ENCODE measurements at regions not wholly inside any gene's neighbourhood (a gene's known extent, or its start where the extent isn't known, plus 50 kb on each side); places are given as distances from the start of the nearest gene placed in this dataset.

DNA sequence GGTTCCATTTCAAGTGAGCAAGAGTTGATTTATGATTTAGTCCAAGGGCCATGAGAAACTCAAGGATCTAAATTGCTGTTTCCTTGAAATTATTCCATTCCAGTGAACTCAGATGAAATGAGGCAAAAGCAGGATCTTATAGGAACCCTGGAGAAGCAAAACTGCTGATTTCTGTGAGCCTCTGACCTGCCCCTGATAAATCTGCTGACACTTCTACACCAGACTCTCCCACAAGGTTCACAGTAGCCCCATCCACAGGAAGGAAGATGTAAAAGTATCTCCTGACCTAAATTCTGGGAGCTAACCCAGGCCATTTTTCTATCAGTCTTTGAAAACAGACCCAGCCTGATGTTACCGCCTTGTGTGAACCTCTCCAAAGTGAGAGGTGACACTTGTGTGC is 987.6 kb upstream of the AUTS2 start:
- TF ChIP-seq, protein P1, sequence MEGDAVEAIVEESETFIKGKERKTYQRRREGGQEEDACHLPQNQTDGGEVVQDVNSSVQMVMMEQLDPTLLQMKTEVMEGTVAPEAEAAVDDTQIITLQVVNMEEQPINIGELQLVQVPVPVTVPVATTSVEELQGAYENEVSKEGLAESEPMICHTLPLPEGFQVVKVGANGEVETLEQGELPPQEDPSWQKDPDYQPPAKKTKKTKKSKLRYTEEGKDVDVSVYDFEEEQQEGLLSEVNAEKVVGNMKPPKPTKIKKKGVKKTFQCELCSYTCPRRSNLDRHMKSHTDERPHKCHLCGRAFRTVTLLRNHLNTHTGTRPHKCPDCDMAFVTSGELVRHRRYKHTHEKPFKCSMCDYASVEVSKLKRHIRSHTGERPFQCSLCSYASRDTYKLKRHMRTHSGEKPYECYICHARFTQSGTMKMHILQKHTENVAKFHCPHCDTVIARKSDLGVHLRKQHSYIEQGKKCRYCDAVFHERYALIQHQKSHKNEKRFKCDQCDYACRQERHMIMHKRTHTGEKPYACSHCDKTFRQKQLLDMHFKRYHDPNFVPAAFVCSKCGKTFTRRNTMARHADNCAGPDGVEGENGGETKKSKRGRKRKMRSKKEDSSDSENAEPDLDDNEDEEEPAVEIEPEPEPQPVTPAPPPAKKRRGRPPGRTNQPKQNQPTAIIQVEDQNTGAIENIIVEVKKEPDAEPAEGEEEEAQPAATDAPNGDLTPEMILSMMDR (tag by site-specific recombination; IDR thresholded peaks at IDR 0.05), result no peak
- TF ChIP-seq, protein P2, sequence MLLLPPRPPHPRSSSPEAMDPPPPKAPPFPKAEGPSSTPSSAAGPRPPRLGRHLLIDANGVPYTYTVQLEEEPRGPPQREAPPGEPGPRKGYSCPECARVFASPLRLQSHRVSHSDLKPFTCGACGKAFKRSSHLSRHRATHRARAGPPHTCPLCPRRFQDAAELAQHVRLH (tag by site-specific recombination; IDR thresholded peaks at IDR 0.05), result no peak

Measured in HEK293 (cell line).